NCI-H1105 treated with DMSO at 0.1 percent for 48 hours (cell line): ENCODE measurements at regions not wholly inside any gene's neighbourhood (a gene's known extent, or its start where the extent isn't known, plus 50 kb on each side); places are given as distances from the start of the nearest gene placed in this dataset.
"Not testable (repeated sequence)": the region's sequence is repeated elsewhere in the genome, so short reads cannot be mapped to it uniquely, and the experiment has no call there.

Source experiments
- DNase-seq: peaks from one replicate; lab custom pipeline; 2025; lab: John Stamatoyannopoulos, UW

- no peak for DNase-seq
Observed at GRCh38 chr1:47491341-47491753, 53.5 kb downstream of the FOXD2 start.

GRCh38 chr1:47495176-47495713 lies 57.4 kb downstream of the FOXD2 start:
- no peak for DNase-seq

- no peak for DNase-seq
Observed at GRCh38 chr1:47498551-47498950, 60.7 kb downstream of the FOXD2 start.

GRCh38 chr1:47501069-47501468 lies 63.2 kb downstream of the FOXD2 start:
- no peak for DNase-seq

GRCh38 chr1:47502746-47503370 lies 65.0 kb downstream of the FOXD2 start:
- DNase-seq: no peak

- DNase-seq: not testable (repeated sequence)
Observed at GRCh38 chr1:47504840-47505239, 67.0 kb downstream of the FOXD2 start.

- DNase-seq: no peak
Observed at GRCh38 chr1:47505267-47505666, 67.4 kb downstream of the FOXD2 start.

GRCh38 chr1:47506053-47506452 lies 68.2 kb downstream of the FOXD2 start:
- no peak for DNase-seq

- DNase-seq: no peak
Observed at GRCh38 chr1:47507144-47507543, 69.3 kb downstream of the FOXD2 start.

GRCh38 chr1:47507881-47508701 lies 70.2 kb downstream of the FOXD2 start:
- peak; percentile 44 for DNase-seq

- no peak for DNase-seq
Observed at GRCh38 chr1:47508702-47509431, 71.0 kb downstream of the FOXD2 start.

GRCh38 chr1:47510282-47510811 lies 72.5 kb downstream of the FOXD2 start:
- no peak for DNase-seq

GRCh38 chr1:47511825-47512224 lies 74.0 kb downstream of the FOXD2 start:
- DNase-seq: no peak

GRCh38 chr1:47513393-47513792 lies 75.5 kb downstream of the FOXD2 start:
- no peak for DNase-seq

- no peak for DNase-seq
Observed at GRCh38 chr1:47514229-47514628, 76.4 kb downstream of the FOXD2 start.

GRCh38 chr1:47515164-47515789 lies 77.4 kb downstream of the FOXD2 start:
- DNase-seq: no peak

GRCh38 chr1:47517946-47518345 lies 80.1 kb downstream of the FOXD2 start:
- DNase-seq: no peak

- no peak for DNase-seq
Observed at GRCh38 chr1:47519491-47519890, 81.6 kb downstream of the FOXD2 start.

GRCh38 chr1:47519971-47520370 lies 82.1 kb downstream of the FOXD2 start:
- DNase-seq: no peak

GRCh38 chr1:47521034-47521881 lies 83.4 kb downstream of the FOXD2 start:
- peak; percentile 11 for DNase-seq
